ENCODE measurements at regions not wholly inside any gene's neighbourhood (a gene's known extent, or its start where the extent isn't known, plus 50 kb on each side); places are given as distances from the start of the nearest gene placed in this dataset.

DNA sequence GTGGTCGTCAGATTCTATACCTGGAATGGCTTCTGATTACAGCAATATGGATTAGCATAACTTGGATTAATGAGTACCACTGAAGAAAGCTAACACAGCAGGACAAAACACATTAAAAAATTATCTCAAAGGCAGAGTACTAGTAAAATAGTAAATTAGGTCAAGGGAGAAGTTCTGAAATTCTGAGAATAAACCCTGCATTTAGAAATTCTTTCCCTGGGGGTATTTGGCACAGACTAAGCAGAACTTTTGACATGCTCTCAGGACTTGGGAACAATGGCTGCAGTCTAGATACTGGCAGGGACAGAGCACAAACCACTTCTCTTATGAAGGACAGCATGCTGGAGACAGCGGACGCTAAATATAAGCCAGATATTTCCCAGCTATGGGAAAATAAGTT is 85.6 kb upstream of the GRIA4 start:
- TF ChIP-seq POLR2A (IDR thresholded peaks at IDR 0.05; ENCODE audit: low read depth) (no peak), POLR2AphosphoS5 (IDR thresholded peaks at IDR 0.05) (no peak)
- TF ChIP-seq, protein P1, sequence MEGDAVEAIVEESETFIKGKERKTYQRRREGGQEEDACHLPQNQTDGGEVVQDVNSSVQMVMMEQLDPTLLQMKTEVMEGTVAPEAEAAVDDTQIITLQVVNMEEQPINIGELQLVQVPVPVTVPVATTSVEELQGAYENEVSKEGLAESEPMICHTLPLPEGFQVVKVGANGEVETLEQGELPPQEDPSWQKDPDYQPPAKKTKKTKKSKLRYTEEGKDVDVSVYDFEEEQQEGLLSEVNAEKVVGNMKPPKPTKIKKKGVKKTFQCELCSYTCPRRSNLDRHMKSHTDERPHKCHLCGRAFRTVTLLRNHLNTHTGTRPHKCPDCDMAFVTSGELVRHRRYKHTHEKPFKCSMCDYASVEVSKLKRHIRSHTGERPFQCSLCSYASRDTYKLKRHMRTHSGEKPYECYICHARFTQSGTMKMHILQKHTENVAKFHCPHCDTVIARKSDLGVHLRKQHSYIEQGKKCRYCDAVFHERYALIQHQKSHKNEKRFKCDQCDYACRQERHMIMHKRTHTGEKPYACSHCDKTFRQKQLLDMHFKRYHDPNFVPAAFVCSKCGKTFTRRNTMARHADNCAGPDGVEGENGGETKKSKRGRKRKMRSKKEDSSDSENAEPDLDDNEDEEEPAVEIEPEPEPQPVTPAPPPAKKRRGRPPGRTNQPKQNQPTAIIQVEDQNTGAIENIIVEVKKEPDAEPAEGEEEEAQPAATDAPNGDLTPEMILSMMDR (IDR thresholded peaks at IDR 0.05): no peak

Measured in esophagus muscularis mucosa (tissue), 3 donors.